Progenitor cell of endocrine pancreas (in vitro differentiated cells): ENCODE measurements at regions not wholly inside any gene's neighbourhood (a gene's known extent, or its start where the extent isn't known, plus 50 kb on each side); places are given as distances from the start of the nearest gene placed in this dataset.

Source experiments
- DNase-seq: peaks from one replicate; pipeline ENCODE4 v3.0.0; 2021; ENCODE audit warnings: low spot score; ENCODE audit not compliant: unreplicated experiment
- H3K27ac Mint-ChIP-seq: 2 replicates; pipeline ENCODE4 v1.8.0; 2021; ENCODE audit warnings: mild to moderate bottlenecking, moderate library complexity, mixed read lengths
- H3K27me3 Mint-ChIP-seq: 2 replicates; pipeline ENCODE4 v1.8.0; 2021; ENCODE audit warnings: mixed read lengths
- H3K36me3 Mint-ChIP-seq: 2 replicates; pipeline ENCODE4 v1.8.0; 2022; ENCODE audit warnings: mixed read lengths; ENCODE audit not compliant: insufficient read depth
- H3K4me1 Mint-ChIP-seq: 2 replicates; pipeline ENCODE4 v1.8.0; 2021; ENCODE audit warnings: low read depth, mixed read lengths
- H3K4me3 Mint-ChIP-seq: 2 replicates; pipeline ENCODE4 v1.8.0; 2021; ENCODE audit warnings: low read depth, mild to moderate bottlenecking, moderate library complexity, mixed read lengths
- H3K9me3 Mint-ChIP-seq: 2 replicates; pipeline ENCODE4 v1.8.0; 2021; ENCODE audit warnings: low read depth, mixed read lengths
- TF ChIP-seq, protein P1 (sequence below): fragments of 200-600 bp; sonication (generic); IDR thresholded peaks from one replicate; pipeline ENCODE4 v1.5.0; 2021; ENCODE audit warnings: antibody characterized with exemption, mild to moderate bottlenecking; ENCODE audit not compliant: unreplicated experiment

DNA sequence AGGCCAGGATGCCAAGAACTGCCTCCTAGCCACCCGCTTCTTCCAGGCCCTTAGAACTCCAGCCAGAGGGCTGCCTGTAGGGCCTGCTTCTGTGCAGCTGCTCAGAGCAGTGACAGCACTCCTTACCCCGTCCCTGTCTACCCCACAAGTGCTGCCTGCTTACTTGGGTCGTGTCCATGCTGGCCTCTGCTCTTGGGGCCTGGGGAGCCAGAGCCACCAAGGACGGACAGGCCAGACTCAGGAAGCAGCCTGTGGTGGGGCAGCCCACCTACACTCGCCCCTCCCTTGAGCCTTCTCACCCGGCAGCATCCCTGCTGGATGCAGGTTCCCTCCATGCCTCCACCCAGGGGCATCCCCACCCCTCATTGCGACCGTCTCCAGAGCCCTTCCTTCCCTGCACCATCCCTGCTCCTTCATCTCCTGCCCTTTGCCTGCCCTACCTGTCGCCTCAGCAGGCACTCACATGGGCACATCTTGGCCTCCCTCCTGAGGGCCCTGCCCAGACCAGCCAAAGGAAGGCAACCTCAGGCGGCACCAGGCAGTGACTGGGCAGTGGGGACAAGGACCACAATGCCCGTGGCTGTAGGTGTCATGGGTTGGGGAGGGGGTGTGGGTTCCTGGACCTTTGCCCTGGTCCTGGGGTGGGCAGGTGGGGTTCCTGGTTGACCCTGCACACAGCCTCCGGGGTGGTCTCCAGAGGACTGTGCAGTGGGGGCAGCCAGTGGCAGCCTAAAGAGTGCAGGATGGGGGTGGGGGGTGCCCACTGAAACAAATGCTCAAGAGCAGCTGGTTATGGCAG lies 78.0 kb upstream of the TNS3 start:
- Mint-ChIP-seq H3K4me3 (no peak overlapping the region), H3K27ac (no peak overlapping the region), H3K27me3 (no peaks in the 10 kb centered on the region)

DNA sequence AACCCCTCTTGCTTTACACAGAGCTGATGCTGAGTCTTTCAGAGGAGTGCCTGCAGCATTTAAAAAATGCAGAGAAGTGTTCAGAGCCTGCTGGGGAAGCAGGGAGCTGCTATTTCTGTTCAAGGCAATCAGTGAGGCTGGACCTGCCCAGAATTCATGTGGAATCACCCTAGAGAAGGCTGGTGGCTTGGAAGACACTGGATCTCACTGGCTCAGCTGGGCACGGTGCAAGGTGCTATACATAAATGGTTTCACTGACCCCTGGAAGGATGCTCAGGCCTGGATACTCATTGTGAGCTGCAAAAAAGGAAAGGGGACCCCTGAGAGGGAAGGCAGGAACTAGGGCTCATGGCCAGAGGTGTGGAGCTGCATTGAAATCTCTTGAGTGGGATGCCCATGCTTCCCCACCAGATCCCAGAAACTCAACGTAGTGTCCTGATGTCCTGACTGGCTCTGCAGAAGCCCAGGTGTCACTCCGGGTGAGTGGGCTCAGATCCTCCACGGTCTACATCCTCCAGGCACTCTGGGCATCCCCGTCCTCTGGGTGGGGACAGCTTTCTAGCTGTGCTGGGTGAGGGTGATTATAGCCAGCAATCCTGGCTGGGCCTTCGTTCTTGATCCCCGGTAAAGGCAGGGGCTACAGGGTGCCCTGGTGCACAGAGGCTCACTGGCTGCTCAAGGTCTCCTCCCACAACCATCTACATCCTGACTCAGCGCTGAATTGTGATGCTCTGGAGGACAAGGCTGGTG lies 77.2 kb upstream of the TNS3 start:
- TF ChIP-seq, protein P1, sequence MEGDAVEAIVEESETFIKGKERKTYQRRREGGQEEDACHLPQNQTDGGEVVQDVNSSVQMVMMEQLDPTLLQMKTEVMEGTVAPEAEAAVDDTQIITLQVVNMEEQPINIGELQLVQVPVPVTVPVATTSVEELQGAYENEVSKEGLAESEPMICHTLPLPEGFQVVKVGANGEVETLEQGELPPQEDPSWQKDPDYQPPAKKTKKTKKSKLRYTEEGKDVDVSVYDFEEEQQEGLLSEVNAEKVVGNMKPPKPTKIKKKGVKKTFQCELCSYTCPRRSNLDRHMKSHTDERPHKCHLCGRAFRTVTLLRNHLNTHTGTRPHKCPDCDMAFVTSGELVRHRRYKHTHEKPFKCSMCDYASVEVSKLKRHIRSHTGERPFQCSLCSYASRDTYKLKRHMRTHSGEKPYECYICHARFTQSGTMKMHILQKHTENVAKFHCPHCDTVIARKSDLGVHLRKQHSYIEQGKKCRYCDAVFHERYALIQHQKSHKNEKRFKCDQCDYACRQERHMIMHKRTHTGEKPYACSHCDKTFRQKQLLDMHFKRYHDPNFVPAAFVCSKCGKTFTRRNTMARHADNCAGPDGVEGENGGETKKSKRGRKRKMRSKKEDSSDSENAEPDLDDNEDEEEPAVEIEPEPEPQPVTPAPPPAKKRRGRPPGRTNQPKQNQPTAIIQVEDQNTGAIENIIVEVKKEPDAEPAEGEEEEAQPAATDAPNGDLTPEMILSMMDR, result no peak
- H3K4me1 Mint-ChIP-seq, result peaks cover 9% of the 10 kb centered on the region
- H3K27ac Mint-ChIP-seq, result no peak overlapping the region
- H3K36me3 Mint-ChIP-seq, result no peaks in the 10 kb centered on the region
- no peak overlapping the region for H3K4me3 Mint-ChIP-seq
- no peak for DNase-seq
- no peaks in the 10 kb centered on the region for H3K27me3 Mint-ChIP-seq
- no peaks in the 10 kb centered on the region for H3K9me3 Mint-ChIP-seq

More for the DNA sequence above, 78.0 kb upstream of the TNS3 start:
- DNase-seq, result no peak
- Mint-ChIP-seq H3K36me3 (no peaks in the 10 kb centered on the region), H3K9me3 (no peaks in the 10 kb centered on the region), H3K4me1 (peaks cover 11% of the 10 kb centered on the region)
- TF ChIP-seq, protein P1, result no peak

DNA sequence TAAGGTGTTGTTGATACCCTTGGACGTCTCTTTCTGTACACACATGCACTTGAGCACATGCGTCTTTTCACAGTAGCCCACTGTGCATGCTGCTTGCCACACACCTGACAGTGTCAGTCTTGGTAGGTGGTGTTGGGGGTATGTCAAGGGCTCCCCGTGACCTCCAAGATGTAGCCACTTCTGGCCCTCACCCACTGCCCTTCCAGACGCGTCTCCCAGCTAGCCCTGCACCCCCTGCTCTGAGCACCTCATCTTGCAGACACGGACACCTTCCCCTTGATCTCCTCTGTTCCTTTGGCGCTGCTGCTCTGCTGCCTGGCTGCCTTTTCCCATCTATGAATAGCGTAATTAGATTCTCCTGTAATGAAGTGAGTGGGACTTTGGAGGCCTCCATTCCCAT lies 75.2 kb upstream of the TNS3 start:
- no peaks in the 10 kb centered on the region for H3K9me3 Mint-ChIP-seq
- no peak overlapping the region for H3K4me3 Mint-ChIP-seq
- H3K4me1 Mint-ChIP-seq, result peaks cover 9% of the 10 kb centered on the region
- no peaks in the 10 kb centered on the region for H3K27me3 Mint-ChIP-seq
- no peak overlapping the region for H3K27ac Mint-ChIP-seq
- H3K36me3 Mint-ChIP-seq, result no peaks in the 10 kb centered on the region
- DNase-seq, result no peak
- TF ChIP-seq, protein P1, result no peak

DNA sequence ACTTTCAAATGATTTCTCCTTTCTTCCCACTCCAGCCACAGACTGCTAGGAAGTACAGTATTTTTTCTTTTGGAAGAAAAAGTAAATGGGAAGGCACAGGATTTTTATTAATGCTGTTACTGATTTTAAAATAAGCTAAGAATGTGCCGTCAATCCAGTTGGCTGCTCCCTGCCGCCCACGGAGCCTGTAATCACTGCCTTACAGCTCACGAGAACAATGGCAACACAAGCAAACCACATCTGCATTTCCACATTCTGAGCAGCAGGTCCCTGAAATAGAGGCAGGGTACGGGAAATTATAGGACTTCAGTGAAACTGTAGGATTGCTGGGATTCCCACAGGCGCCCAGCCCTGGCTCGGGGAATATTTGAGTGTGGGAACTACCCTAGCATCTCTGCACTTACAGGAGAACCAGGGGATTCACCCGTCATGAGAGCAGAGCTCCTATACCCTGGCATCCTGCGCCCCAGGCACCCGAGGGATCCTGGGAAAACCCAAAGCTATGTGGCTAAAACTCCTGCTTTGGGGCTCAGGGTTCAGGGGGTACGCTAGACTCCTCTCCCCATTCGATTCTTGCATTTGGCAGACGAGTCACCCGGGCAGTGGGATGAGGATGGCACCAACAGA lies 72.9 kb upstream of the TNS3 start:
- no peak for DNase-seq

More for the DNA sequence above, 72.9 kb upstream of the TNS3 start:
- no peak overlapping the region for H3K27ac Mint-ChIP-seq
- no peaks in the 10 kb centered on the region for H3K9me3 Mint-ChIP-seq
- TF ChIP-seq, protein P1, result no peak
- H3K27me3 Mint-ChIP-seq, result no peaks in the 10 kb centered on the region
- H3K36me3 Mint-ChIP-seq, result no peaks in the 10 kb centered on the region
- no peak overlapping the region for H3K4me3 Mint-ChIP-seq
- H3K4me1 Mint-ChIP-seq, result peaks cover 5% of the 10 kb centered on the region
